ENCODE measurements at regions not wholly inside any gene's neighbourhood (a gene's known extent, or its start where the extent isn't known, plus 50 kb on each side); places are given as distances from the start of the nearest gene placed in this dataset.
A peak's percentile ranks its signal among the peaks of the same experiment; 100 is the strongest.

- TF ChIP-seq EZH2phosphoT487 (IDR thresholded peaks at IDR 0.05; ENCODE audit: borderline replicate concordance) (no peak), REST (IDR thresholded peaks at IDR 0.05; ENCODE audit: low read depth) (no peak), YY1 (IDR thresholded peaks at IDR 0.05; ENCODE audit: extremely low read depth, insufficient replicate concordance, low read depth, low read length) (no peak), MAX (IDR thresholded peaks at IDR 0.05) (no peak), ZBTB33 (IDR thresholded peaks at IDR 0.05; ENCODE audit: extremely low read depth, insufficient replicate concordance, low read length) (no peak), FOSL1 (IDR thresholded peaks at IDR 0.05; ENCODE audit: low read depth) (no peak), CBX3 (IDR thresholded peaks at IDR 0.05; ENCODE audit: low read depth) (no peak), SP1 (IDR thresholded peaks at IDR 0.05; ENCODE audit: low read depth) (no peak), SIN3A (IDR thresholded peaks at IDR 0.05; ENCODE audit: low read depth) (no peak), JUND (IDR thresholded peaks at IDR 0.05) (no peak)
- no peaks in the 10 kb centered on the region for H4K20me1 ChIP-seq (ENCODE audit: insufficient read depth)
- ATAC-seq (peak; percentile 44; the same call in 1 of the 2 replicates), DNase-seq (ENCODE audit: low read depth, low spot score) (no peak)
- peaks cover 2 to 13% of the 10 kb centered on the region in 2 experiments; a peak in 2 of 4 replicates for H3K4me1 ChIP-seq (ENCODE audit: control insufficient read depth in 1 of 2, insufficient read depth in 2 of 2, low read length in 2 of 2)
- no peaks in the 10 kb centered on the region for H3K36me3 ChIP-seq (ENCODE audit: control insufficient read depth in 1 of 2, insufficient read depth in 2 of 2, low read length in 2 of 2)
- BruUV-seq (replicated peaks): no TSS peak
- H3K4me3 ChIP-seq (replicated peaks in 1 of 2; ENCODE audit: low read depth in 1 of 2, low read length in 2 of 2): no peak overlapping the region
- H3K9me3 ChIP-seq (ENCODE audit: control insufficient read depth in 1 of 2, insufficient read depth in 1 of 2, low read depth in 1 of 2, low read length in 2 of 2): no peaks in the 10 kb centered on the region
- RAD21 ChIA-PET (ENCODE audit: low non-redundant PET in 1 of 2, low total read pairs in 2 of 2, uncharacterized antibody in 2 of 2, unreplicated experiment in 2 of 2): no interaction called here
- POLR2A ChIA-PET: no interaction called here
- H3K79me2 ChIP-seq (ENCODE audit: insufficient read depth, low read length): no peaks in the 10 kb centered on the region
- no peak overlapping the region for H2AFZ ChIP-seq (ENCODE audit: low read depth, low read length, poor library complexity, severe bottlenecking)
- no peak overlapping the region for H3K27ac ChIP-seq (ENCODE audit: low read depth, low read length)
- intact Hi-C loops (cut with micrococcal nuclease): no loop called here
- peaks cover 21% of the 10 kb centered on the region for H3K27me3 ChIP-seq (ENCODE audit: insufficient read depth, low read length)
- no peaks in the 10 kb centered on the region for H3K9me2 ChIP-seq (ENCODE audit: insufficient read depth)
- no peak overlapping the region for H3K4me2 ChIP-seq (ENCODE audit: low read length)
- no peak overlapping the region for H3K9ac ChIP-seq (ENCODE audit: low read length)
- CTCF ChIA-PET: no interaction called here
Measured at GRCh38 chr7:45237788-45238461, 80.3 kb downstream of the RAMP3 start.

Data from HCT116 (cell line).